ENCODE measurements at regions not wholly inside any gene's neighbourhood (a gene's known extent, or its start where the extent isn't known, plus 50 kb on each side); places are given as distances from the start of the nearest gene placed in this dataset.

DNA sequence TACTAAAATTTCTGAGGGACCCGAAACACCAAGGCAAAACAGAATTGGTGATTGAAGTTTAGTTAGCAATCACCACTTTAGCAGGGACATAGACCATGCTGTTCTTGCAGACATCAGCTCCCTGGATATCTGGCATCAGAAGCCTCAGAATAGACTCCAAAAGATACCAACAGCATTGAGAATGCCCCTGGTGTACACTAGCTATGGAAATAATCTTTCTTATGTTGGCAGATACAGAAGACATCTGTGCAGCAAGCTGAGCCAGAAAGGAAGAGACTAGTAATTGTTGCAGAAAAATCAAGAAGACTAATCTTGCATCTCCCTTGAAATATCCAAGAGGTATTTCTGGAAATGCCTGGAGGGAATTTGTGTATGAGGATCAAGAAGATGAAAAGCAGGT, 521.6 kb downstream of the TRHDE start:
- Mint-ChIP-seq H3K27ac (no peak overlapping the region), H3K36me3 (no peaks in the 10 kb centered on the region), H3K4me3 (no peak overlapping the region), H3K27me3 (no peaks in the 10 kb centered on the region), H3K4me1 (no peaks in the 10 kb centered on the region), H3K9me3 (peaks cover 12% of the 10 kb centered on the region)
- ATAC-seq, result no peak

DNA sequence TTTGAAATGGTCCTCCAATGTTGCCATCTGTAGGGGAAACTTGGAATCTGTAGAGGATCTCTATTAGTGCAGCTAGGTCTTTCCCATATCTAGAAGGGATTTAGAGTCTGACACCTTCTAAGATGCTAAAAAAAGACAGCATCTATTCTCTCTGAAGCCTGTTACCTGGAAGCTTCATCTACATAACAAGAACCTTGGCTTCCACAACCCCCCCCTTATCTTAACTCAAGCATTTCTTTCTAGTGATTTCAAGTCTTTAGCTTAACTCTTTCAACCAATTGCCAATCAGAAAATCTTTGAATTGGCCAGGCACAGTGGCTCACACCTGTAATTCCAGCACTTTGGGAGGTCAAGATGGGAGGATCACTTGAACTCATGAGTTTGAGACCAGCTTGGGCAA, 543.3 kb downstream of the TRHDE start:
- Mint-ChIP-seq H3K4me3 (no peak overlapping the region), H3K27ac (no peak overlapping the region), H3K4me1 (no peaks in the 10 kb centered on the region), H3K36me3 (no peaks in the 10 kb centered on the region), H3K27me3 (no peaks in the 10 kb centered on the region), H3K9me3 (peaks cover 19% of the 10 kb centered on the region)
- ATAC-seq, result no peak

DNA sequence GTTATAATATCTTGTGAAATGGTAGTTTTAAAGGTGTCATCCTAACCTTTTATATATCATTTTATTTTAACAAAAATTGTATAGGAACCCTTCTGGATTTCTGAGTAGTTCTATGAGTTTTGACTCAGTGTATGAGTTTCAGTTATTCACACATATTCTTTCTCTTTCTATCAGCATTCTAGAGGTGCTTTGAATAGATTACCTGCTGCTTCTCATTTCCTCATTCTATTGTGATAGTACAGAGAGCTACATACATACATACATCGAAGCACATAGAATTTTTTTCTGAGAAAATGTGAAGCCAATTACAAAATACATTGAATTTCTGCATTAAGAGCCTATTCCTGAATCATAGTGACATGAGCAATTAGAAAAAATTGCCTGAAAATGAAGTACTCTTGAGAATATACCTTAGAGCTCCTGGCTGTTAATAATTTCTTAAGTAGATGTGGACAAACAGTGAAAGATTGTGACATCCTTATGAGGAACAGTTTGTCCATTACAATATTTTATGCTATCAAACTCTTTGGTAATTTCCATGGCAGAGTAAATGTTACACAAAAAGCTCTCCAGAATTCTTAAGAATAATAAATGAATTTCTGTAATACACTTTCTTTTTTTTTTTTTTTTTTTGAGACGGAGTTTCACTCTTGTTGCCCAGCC, 556.6 kb downstream of the TRHDE start:
- no peak overlapping the region for H3K27ac Mint-ChIP-seq
- ATAC-seq, result no peak
- no peaks in the 10 kb centered on the region for H3K36me3 Mint-ChIP-seq
- peaks cover 3% of the 10 kb centered on the region for H3K9me3 Mint-ChIP-seq
- no peaks in the 10 kb centered on the region for H3K27me3 Mint-ChIP-seq
- no peak overlapping the region for H3K4me3 Mint-ChIP-seq
- H3K4me1 Mint-ChIP-seq, result no peaks in the 10 kb centered on the region

DNA sequence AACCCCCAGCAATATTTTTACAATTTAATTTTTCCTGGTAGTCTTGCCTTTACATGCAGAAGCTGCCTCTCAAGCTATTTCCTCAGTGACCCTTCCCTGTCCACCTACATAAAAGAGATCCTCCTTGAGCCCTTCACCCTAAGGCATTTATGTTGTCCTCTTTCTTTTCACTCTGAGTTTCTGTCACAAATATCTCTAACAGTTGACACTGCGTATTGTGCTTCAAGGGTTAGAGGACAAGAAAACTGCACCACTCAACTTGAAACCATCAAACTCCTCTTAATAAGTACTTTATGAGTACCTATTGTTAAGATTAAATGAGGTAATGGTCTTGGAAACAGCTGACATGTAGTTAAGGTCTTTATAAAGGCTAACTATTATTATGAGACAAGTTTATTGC, 557.7 kb downstream of the TRHDE start:
- H3K4me3 Mint-ChIP-seq, result no peak overlapping the region
- peaks cover 3% of the 10 kb centered on the region for H3K9me3 Mint-ChIP-seq
- no peaks in the 10 kb centered on the region for H3K27me3 Mint-ChIP-seq
- no peak overlapping the region for H3K27ac Mint-ChIP-seq
- H3K4me1 Mint-ChIP-seq, result no peaks in the 10 kb centered on the region
- no peak for ATAC-seq
- H3K36me3 Mint-ChIP-seq, result no peaks in the 10 kb centered on the region

DNA sequence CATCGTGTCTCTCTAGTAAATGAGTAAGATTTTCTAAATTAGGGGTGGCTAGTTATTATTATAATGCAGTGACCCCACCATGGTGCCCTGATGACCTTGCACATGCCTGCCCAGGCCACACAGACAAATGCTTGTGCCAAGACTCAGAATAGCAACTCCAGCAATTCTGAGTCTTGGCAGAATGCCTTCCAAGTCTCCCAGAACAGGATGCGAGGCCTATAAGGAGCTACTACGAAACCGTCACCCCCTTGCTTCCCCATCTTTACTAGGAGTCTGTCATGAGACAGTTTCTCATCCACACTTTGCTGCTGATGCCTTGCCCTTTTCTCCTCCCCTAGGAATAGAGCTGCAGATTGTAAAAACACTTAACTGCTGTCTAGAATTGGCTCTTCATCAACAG, 559.9 kb downstream of the TRHDE start:
- peaks cover under 1% of the 10 kb centered on the region for H3K4me1 Mint-ChIP-seq
- no peak overlapping the region for H3K27ac Mint-ChIP-seq
- H3K9me3 Mint-ChIP-seq, result peaks cover 3% of the 10 kb centered on the region
- no peaks in the 10 kb centered on the region for H3K36me3 Mint-ChIP-seq
- no peaks in the 10 kb centered on the region for H3K27me3 Mint-ChIP-seq
- H3K4me3 Mint-ChIP-seq, result no peak overlapping the region
- no peak for ATAC-seq

DNA sequence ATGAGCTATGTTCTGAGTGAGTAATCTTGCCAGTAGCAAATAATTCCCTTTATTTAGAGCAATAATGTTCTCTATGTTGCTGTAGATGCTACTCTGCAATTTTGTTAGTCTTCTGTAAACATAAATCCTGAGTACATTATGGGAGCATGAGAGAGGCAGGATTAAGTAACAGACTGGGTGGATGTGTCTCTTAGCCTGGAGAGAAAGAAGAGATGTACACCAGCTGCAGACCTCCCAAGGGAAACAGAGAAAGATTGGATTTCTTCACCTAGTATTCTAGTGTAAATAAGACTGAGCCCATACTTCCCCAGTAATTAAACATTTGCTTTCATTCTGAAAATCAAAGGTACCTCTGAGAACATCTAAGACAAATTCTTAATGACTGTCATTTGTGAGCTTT, 564.0 kb downstream of the TRHDE start:
- H3K27ac Mint-ChIP-seq, result no peak overlapping the region
- peaks cover 7% of the 10 kb centered on the region for H3K4me1 Mint-ChIP-seq

DNA sequence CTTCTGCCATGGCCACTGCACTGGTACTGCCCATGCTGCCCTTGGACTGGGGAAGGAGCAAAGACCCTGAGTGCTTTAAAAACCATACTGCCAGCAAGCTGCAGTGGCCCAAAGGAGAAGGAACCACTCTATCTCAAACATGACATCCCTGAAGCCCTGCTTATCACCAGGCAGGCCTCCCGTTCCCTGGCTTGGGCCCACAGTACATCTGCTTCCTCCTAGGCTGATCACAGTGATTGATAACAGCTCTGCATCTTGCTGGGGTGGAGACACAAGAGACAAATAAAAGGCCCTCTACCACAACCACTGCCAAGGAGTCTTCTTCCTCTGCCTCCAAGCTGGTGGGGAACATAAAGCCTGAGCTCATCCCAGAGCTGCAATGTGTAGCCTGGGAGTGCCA, 567.5 kb downstream of the TRHDE start:
- H3K4me1 Mint-ChIP-seq, result peaks cover 7% of the 10 kb centered on the region
- H3K27ac Mint-ChIP-seq, result no peak overlapping the region
- H3K36me3 Mint-ChIP-seq, result no peaks in the 10 kb centered on the region
- H3K4me3 Mint-ChIP-seq, result no peak overlapping the region
- H3K27me3 Mint-ChIP-seq, result no peaks in the 10 kb centered on the region
- ATAC-seq, result no peak
- H3K9me3 Mint-ChIP-seq, result peaks cover 6% of the 10 kb centered on the region

More for the DNA sequence above, 564.0 kb downstream of the TRHDE start:
- Mint-ChIP-seq H3K4me3 (no peak overlapping the region), H3K9me3 (peaks cover 3% of the 10 kb centered on the region), H3K27me3 (no peaks in the 10 kb centered on the region), H3K36me3 (no peaks in the 10 kb centered on the region)
- no peak for ATAC-seq

DNA sequence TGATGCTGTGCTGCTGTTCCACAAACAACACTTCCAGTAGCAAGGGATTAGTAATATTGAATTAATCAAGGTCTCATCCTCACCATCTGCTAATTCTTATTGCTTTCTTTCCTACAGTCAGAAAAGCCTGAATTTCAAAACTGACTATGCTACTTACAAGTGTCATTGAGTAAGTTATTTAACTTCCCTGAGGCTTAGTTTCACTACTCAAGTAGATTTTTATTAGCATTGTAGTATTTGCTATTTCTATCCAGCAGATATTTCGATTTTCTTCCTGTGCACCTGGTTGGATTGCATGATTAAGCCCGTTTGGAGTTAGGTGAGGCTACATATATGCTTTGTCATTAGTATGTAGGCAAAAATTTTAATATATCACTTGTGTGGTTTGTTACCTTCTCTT, 591.5 kb downstream of the TRHDE start:
- no peaks in the 10 kb centered on the region for H3K27me3 Mint-ChIP-seq
- no peak overlapping the region for H3K4me3 Mint-ChIP-seq

DNA sequence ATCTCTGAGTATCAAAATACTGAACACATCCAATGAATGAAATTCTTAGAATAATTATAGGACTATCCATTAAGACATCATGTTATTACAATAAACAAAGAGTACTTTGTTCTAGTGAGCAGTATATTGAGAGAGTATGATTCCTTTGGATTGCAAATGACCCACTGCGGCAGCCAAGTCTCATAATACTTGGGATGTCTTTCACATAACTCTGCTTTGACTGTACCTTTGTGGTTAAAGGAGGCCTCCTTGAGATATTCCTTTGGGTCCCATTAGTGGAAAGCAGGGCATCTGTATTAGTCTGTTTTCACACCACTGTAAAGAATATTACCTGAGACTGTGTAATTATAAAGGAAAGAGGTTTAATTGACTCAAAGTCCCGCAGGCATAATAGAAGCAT, 593.8 kb downstream of the TRHDE start:
- H3K4me3 Mint-ChIP-seq, result no peak overlapping the region
- no peaks in the 10 kb centered on the region for H3K4me1 Mint-ChIP-seq
- no peaks in the 10 kb centered on the region for H3K36me3 Mint-ChIP-seq
- no peaks in the 10 kb centered on the region for H3K9me3 Mint-ChIP-seq
- H3K27me3 Mint-ChIP-seq, result no peaks in the 10 kb centered on the region
- H3K27ac Mint-ChIP-seq, result no peak overlapping the region
- ATAC-seq, result no peak

More for the DNA sequence above, 591.5 kb downstream of the TRHDE start:
- Mint-ChIP-seq H3K36me3 (no peaks in the 10 kb centered on the region), H3K27ac (no peak overlapping the region), H3K9me3 (no peaks in the 10 kb centered on the region), H3K4me1 (no peaks in the 10 kb centered on the region)
- ATAC-seq, result no peak

DNA sequence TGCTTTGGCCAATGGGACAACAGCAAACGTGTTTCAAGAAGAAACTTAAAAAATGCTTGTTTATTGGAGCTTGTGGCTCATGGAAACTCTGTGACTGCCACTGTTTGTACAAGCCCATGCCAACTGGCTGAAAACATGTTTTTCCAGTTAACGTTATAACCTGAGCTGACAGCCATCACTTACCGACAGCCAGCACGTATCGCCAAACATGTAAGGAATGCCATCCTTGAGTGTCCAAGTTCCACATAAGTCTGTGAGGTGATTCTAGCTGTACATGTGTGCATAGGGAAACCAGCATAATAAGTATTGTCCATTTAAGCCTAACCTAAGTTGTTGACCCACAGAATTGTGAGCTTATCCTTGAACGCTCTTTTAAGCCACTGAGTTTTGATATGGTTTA, 596.9 kb downstream of the TRHDE start:
- Mint-ChIP-seq H3K27ac (no peak overlapping the region), H3K27me3 (no peaks in the 10 kb centered on the region), H3K4me3 (no peak overlapping the region), H3K36me3 (no peaks in the 10 kb centered on the region), H3K4me1 (no peaks in the 10 kb centered on the region), H3K9me3 (no peaks in the 10 kb centered on the region)
- no peak for ATAC-seq

DNA sequence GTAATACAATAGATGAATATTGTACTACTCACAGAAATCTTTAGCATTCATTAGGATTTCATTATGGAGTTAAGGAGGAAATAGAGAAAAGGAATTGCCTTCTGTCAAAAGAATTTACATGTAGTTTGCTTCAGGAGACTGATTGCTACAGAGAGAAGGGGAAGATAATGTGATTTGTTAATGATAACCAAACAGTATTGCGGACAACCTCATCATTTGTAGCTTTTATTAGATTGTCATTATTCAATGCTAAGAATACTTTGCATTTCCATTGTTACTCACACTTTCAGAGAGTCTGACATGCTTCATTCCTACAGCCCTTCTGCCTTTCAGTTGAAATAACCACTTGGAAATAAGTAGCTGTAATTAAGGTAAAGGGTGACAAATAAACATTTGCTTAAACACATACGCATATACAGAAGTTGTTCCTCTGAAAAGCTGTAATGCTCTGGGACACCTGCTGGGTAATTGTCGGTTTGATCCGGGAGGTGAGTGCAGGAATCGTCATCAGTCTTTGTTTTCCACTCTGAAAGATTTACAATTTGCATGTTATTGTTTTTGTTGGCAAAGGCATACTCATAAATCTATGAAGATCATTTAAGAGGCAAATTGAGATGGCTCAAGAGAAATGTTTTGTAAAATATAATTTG, 600.2 kb downstream of the TRHDE start:
- Mint-ChIP-seq H3K27ac (no peak overlapping the region), H3K27me3 (no peaks in the 10 kb centered on the region), H3K4me1 (no peaks in the 10 kb centered on the region), H3K4me3 (no peak overlapping the region), H3K9me3 (peaks cover 4% of the 10 kb centered on the region), H3K36me3 (no peaks in the 10 kb centered on the region)
- ATAC-seq, result no peak

DNA sequence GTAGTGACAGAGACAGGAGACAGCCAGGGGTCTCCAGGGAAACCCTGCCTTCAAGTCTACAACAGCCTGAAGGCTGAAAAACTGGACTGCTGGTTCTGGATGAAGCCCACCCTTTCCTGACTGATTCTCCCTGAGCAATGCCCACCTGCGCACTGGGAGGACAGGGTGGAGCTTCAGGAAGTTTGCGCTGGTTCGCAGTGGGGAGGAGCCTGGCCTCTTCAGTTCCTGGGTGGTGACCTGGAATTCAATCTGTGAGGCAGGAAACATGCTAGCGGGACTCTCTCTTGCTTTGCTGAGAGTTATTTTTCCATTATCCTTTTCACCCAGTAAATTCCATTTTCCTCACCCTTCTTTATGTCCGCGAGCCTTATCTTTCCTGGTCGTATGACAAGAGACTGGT, 600.8 kb downstream of the TRHDE start:
- Mint-ChIP-seq H3K4me3 (no peak overlapping the region), H3K9me3 (peaks cover 6% of the 10 kb centered on the region), H3K27me3 (no peaks in the 10 kb centered on the region), H3K4me1 (no peaks in the 10 kb centered on the region), H3K27ac (no peak overlapping the region), H3K36me3 (no peaks in the 10 kb centered on the region)
- no peak for ATAC-seq

DNA sequence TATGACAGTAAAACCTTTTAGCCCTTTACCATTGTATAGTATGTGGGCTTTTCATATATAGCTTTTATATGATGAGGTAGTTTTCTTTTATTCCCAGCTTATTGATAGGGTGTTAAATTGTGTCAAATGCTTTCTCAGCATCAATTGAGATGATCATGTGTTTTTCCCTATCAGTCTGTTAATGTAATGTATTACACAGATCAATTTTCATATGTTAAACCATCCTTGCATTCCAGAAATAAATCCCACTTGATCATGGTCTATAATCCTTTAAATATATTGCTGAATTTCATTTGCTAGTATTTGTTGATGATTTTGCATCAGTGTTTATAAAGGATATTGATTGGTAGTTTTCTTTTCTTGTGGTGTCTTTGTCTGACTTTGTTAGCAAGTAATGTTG, 603.9 kb downstream of the TRHDE start:
- Mint-ChIP-seq H3K9me3 (peaks cover 6% of the 10 kb centered on the region), H3K36me3 (no peaks in the 10 kb centered on the region), H3K27me3 (no peaks in the 10 kb centered on the region), H3K4me3 (no peak overlapping the region), H3K4me1 (no peaks in the 10 kb centered on the region), H3K27ac (no peak overlapping the region)
- ATAC-seq, result no peak

DNA sequence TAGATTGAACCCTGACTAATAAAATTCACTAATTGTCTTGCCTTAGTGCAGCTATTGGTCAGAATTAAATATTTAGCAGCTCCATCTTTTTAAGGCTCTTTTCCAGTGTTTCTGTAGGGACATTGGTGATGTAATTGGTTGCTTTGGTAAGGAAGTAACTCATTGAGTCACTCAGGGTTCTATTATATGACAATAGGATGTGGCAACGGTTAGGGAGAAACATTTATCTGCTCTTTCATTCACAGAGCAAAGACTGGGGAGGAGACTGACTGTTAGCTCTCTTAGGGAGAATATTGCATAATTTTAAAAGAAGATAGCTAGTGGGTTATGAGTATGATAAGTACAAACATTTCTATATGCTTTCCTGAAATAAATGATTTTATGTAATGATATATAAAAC, 616.5 kb downstream of the TRHDE start:
- H3K27me3 Mint-ChIP-seq, result no peaks in the 10 kb centered on the region
- no peaks in the 10 kb centered on the region for H3K36me3 Mint-ChIP-seq
- no peaks in the 10 kb centered on the region for H3K4me1 Mint-ChIP-seq
- no peak for ATAC-seq
- no peak overlapping the region for H3K27ac Mint-ChIP-seq
- no peaks in the 10 kb centered on the region for H3K9me3 Mint-ChIP-seq
- no peak overlapping the region for H3K4me3 Mint-ChIP-seq

DNA sequence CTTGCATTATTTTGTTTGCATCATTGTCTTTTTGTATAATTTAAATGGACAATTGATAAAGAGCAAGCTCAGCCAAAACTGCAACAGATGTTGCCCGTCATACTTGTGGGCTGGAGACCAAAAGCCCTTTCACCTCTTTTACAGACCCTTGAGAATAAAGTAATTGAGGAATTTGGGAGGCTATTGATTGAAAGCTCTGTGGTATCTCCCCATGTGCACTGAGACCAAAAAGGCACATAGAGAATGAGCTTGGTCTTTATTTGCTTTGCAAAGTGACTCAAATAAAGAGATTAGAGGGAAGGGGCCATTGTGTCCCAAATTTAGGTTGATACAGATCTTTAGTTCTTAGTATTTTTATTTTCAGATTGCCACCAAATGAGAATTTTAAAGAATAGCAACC, 617.6 kb downstream of the TRHDE start:
- Mint-ChIP-seq H3K9me3 (no peaks in the 10 kb centered on the region), H3K27me3 (no peaks in the 10 kb centered on the region), H3K27ac (no peak overlapping the region), H3K4me3 (no peak overlapping the region), H3K36me3 (no peaks in the 10 kb centered on the region), H3K4me1 (no peaks in the 10 kb centered on the region)
- ATAC-seq, result no peak

DNA sequence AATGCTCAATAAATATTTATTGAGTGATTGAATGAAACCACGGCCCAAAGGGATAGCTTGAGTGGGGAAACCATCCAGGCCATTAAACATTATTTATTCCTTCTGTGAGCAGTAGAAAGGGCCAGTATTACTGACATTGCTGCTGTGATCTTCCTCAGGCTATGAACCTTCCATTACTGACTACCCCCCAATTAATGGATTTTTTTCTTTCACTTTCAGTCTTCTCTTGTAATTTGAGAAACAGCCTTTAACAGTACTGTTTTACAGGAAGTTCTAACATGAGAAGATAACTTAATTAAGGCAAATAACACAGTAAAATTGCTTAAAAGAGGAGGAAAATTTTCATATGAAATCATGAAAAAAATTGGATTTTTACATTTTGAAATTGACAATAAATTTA, 629.5 kb downstream of the TRHDE start:
- Mint-ChIP-seq H3K27ac (no peak overlapping the region), H3K36me3 (no peaks in the 10 kb centered on the region), H3K27me3 (no peaks in the 10 kb centered on the region), H3K9me3 (no peaks in the 10 kb centered on the region), H3K4me1 (no peaks in the 10 kb centered on the region), H3K4me3 (no peak overlapping the region)
- no peak for ATAC-seq

Data from stimulated activated memory B cell treated with anti-CD40 and anti-IgM and Interleukin-4, amounts not matched to agents 10 μg/mL and 1 μg/mL and 100 μg/mL, for 72 hours (primary cell).